ENCODE measurements at regions not wholly inside any gene's neighbourhood (a gene's known extent, or its start where the extent isn't known, plus 50 kb on each side); places are given as distances from the start of the nearest gene placed in this dataset.

DNA sequence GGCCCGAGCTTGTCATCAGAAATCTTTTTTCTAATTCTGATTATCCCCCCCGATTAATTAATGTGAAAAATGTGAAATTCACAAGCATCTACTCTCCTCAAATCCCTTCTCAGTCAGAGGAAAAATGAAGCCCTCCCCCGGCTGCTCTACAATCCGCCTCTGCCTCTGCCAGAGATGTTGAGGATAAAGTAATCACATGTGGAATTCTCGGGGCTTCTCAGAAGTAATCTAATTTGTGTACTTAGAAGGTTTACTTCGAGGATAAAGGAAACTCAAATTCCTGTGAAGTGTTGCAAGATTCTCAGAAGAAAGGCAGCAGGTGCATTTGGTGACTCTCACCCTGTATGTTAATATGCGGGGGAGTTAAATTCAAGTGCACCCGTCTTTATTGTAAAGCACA lies 726.1 kb upstream of the ADAMTS16 start:
- TF ChIP-seq, protein P1, sequence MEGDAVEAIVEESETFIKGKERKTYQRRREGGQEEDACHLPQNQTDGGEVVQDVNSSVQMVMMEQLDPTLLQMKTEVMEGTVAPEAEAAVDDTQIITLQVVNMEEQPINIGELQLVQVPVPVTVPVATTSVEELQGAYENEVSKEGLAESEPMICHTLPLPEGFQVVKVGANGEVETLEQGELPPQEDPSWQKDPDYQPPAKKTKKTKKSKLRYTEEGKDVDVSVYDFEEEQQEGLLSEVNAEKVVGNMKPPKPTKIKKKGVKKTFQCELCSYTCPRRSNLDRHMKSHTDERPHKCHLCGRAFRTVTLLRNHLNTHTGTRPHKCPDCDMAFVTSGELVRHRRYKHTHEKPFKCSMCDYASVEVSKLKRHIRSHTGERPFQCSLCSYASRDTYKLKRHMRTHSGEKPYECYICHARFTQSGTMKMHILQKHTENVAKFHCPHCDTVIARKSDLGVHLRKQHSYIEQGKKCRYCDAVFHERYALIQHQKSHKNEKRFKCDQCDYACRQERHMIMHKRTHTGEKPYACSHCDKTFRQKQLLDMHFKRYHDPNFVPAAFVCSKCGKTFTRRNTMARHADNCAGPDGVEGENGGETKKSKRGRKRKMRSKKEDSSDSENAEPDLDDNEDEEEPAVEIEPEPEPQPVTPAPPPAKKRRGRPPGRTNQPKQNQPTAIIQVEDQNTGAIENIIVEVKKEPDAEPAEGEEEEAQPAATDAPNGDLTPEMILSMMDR (IDR thresholded peaks at IDR 0.05; ENCODE audit: control insufficient read depth, insufficient read depth, low read depth, low read length, missing control alignments) = no peak
- no peak overlapping the region for H3K4me3 ChIP-seq (ENCODE audit: control insufficient read depth, low read depth, low read length)
- DNase-seq (ENCODE audit: low read depth) = no peak

DNA sequence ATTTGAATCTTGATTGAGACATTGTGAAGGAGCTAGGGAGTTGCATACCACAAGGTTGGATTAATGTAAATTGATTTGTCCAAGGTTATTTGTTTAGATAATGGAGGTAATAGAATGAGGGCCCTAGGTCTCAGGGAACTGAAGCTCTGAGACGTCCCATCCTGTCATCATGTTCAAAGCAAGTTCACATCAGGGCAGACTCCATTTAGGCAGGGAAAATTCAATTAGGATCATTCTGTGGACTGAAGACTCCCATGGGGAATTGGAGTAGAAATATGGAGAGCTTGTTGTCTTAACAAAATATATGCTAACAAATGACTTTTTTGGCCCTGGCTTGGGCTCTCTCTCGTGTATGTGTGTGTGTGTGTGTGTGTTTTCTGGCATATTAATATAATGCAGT lies 722.0 kb upstream of the ADAMTS16 start:
- TF ChIP-seq, protein P1 (IDR thresholded peaks at IDR 0.05; ENCODE audit: control insufficient read depth, insufficient read depth, low read depth, low read length, missing control alignments) = no peak
- no peak overlapping the region for H3K4me3 ChIP-seq (ENCODE audit: control insufficient read depth, low read depth, low read length)
- no peak for DNase-seq (ENCODE audit: low read depth)

DNA sequence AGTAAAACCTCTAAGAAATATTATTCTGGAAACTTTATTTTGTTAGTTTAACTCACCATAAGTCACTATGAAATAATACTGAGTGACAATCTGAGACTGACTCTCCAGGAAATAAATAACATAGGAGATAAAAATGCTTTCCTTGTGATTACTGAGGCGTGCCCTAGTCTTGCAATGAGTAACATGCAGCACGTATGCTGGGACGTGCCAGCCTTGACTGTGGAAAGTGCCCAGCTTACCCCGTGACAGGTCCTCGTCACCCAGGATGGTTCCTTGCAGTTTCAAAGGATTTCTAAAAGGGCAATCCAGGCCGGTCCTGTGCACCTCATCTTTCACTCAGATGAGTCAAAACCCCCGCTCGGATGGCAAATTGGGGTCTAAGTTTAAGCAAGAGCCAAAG lies 720.8 kb upstream of the ADAMTS16 start:
- no peak for DNase-seq (ENCODE audit: low read depth)
- TF ChIP-seq, protein P1 (IDR thresholded peaks at IDR 0.05; ENCODE audit: control insufficient read depth, insufficient read depth, low read depth, low read length, missing control alignments) = no peak
- no peak overlapping the region for H3K4me3 ChIP-seq (ENCODE audit: control insufficient read depth, low read depth, low read length)

DNA sequence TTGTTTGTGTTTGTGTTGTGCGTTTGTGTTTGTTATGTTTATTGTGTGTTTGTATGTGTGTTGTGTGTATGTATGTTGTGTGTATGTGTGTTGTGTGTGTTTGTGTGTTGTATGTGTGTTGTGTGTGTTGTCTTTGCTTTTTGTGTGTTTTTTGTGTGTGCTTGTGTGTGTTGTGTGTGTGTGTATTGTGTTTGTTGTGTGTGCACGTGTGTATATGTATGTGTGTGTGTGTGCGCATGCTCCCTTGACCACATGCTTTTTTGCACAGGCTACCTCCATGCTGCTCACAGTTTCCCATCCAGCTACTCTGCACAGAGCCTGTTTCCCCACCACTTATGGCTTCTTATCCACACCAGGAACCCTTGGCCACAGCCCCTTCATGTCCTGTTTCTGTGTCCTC lies 720.0 kb upstream of the ADAMTS16 start:
- TF ChIP-seq, protein P1 (IDR thresholded peaks at IDR 0.05; ENCODE audit: control insufficient read depth, insufficient read depth, low read depth, low read length, missing control alignments) = no peak
- no peak for DNase-seq (ENCODE audit: low read depth)
- H3K4me3 ChIP-seq (ENCODE audit: control insufficient read depth, low read depth, low read length) = no peak overlapping the region

DNA sequence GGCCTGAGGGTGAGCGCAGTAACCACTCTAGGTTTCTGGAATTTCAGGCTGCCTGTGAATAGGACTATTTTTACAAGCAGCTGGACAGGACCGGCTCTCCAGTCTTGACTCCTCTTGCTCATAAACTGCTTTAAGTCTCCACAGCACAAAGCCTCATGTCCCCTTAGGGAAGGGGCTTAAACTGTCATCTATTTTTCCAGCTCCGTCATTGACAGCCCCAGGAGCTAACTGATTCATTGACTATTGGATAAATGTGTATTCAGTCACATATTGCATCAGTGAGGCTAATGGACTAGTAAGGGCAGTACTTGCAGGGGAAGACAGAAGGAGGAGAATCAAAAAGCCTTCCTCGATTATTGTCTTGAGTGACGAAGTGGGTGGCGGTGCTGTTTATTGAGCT lies 719.4 kb upstream of the ADAMTS16 start:
- DNase-seq (ENCODE audit: low read depth) = no peak
- TF ChIP-seq, protein P1 (IDR thresholded peaks at IDR 0.05; ENCODE audit: control insufficient read depth, insufficient read depth, low read depth, low read length, missing control alignments) = no peak
- H3K4me3 ChIP-seq (ENCODE audit: control insufficient read depth, low read depth, low read length) = no peak overlapping the region

DNA sequence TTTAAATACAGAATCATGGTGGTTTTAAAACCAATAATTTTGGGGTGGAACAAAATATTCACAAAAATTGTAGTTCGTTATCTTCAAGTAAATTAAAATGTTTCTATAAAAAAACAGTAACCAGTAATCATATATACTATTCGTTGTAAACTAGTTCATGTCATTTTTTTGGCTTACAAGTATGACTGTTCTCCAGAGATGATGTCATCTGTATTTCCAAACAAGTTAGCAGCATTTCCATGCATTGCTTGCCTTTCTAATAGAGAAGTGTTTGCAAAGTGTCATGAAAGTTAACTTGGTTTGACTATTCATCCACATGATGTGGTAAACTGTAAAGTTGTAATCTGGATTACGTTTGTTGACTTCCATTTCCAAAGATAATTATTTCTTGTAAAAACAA lies 717.9 kb upstream of the ADAMTS16 start:
- TF ChIP-seq, protein P1 (IDR thresholded peaks at IDR 0.05; ENCODE audit: control insufficient read depth, insufficient read depth, low read depth, low read length, missing control alignments) = no peak
- H3K4me3 ChIP-seq (ENCODE audit: control insufficient read depth, low read depth, low read length) = no peak overlapping the region
- no peak for DNase-seq (ENCODE audit: low read depth)

DNA sequence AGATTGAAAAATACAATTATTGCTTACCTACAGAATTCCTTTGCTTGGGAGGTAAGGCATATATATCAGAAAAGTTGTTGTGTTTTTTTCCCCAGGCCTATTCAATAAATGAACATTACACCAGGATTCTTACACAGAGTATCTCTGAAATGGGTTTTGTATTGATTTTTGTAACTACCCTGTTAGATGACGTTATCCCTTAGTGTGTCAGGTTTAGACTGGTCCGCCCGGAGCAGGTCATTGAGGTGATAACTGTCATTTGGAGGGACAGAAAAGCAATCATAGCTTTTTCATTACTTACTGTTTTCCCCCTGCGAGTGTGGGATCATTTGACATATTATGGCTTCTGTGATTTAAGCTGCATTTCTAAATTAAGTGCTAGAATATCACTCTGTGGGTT lies 715.2 kb upstream of the ADAMTS16 start:
- TF ChIP-seq, protein P1 (IDR thresholded peaks at IDR 0.05; ENCODE audit: control insufficient read depth, insufficient read depth, low read depth, low read length, missing control alignments) = no peak
- no peak overlapping the region for H3K4me3 ChIP-seq (ENCODE audit: control insufficient read depth, low read depth, low read length)
- no peak for DNase-seq (ENCODE audit: low read depth)

Measured in AG09309 (cell line).